OCI-LY7 (cell line): ENCODE measurements at regions not wholly inside any gene's neighbourhood (a gene's known extent, or its start where the extent isn't known, plus 50 kb on each side); places are given as distances from the start of the nearest gene placed in this dataset.

ENCODE experiments used
- BruUV-seq: library from RNA; stranded (reverse); fragments of 400-500 nt; replicated peaks from 2 replicates; lab custom pipeline; 2021; lab: Mats Ljungman, UMichigan
- CTCF ChIA-PET: fragments of 300-600 bp; sonication (Branson Sonifier 250); formaldehyde crosslinking; loops from one replicate; lab custom pipeline; 2022; ENCODE audit warnings: antibody characterized with exemption; ENCODE audit not compliant: unreplicated experiment; lab: Charles Lee
- POLR2A ChIA-PET: fragments of 300-600 bp; sonication (Branson Sonifier 250); formaldehyde crosslinking; loops from one replicate; lab custom pipeline; 2022; ENCODE audit warnings: antibody characterized with exemption; lab: Charles Lee
- DNase-seq: peaks from one replicate; pipeline ENCODE4 v3.0.0-alpha.2; 2015; ENCODE audit warnings: low spot score
- H2AFZ ChIP-seq: fragments of 200-600 bp; sonication (generic), shearing (Covaris generic); 2 replicates; pipeline ENCODE4 v1.6.1; 2014; ENCODE audit warnings: mild to moderate bottlenecking, antibody characterized with exemption, low read length, moderate library complexity
- H3K27ac ChIP-seq: fragments of 200-600 bp; sonication (generic); 2 replicates; pipeline ENCODE4 v1.5.1; 2014; ENCODE audit warnings: mixed run types, low read depth, mild to moderate bottlenecking, moderate library complexity, low read length, inconsistent platforms; ENCODE audit not compliant: poor library complexity, severe bottlenecking
- H3K36me3 ChIP-seq: fragments of 200-600 bp; sonication (generic); 2 replicates; pipeline ENCODE4 v1.6.1; 2014; ENCODE audit warnings: mild to moderate bottlenecking, antibody characterized with exemption, low read length, moderate library complexity, mixed read lengths; ENCODE audit not compliant: insufficient read depth
- H3K4me1 ChIP-seq: fragments of 200-600 bp; sonication (generic); 2 replicates; pipeline ENCODE4 v1.5.1; 2014; ENCODE audit warnings: mild to moderate bottlenecking, low read length; ENCODE audit not compliant: insufficient read depth, poor library complexity, severe bottlenecking
- H3K4me2 ChIP-seq: fragments of 200-600 bp; sonication (generic); 2 replicates; pipeline ENCODE4 v1.6.1; 2014; ENCODE audit warnings: mild to moderate bottlenecking, low read length
- H3K4me3 ChIP-seq: fragments of 200-600 bp; sonication (generic); 2 replicates; pipeline ENCODE4 v1.5.1; 2014; ENCODE audit warnings: mild to moderate bottlenecking, low read depth, low read length; ENCODE audit not compliant: poor library complexity, severe bottlenecking
- H3K79me2 ChIP-seq: fragments of 200-600 bp; sonication (generic); 2 replicates; pipeline ENCODE4 v1.6.1; 2016; ENCODE audit warnings: low read depth, mild to moderate bottlenecking, low read length, moderate library complexity, mixed read lengths; ENCODE audit not compliant: insufficient read depth
- H3K9me2 ChIP-seq: fragments of 200-600 bp; sonication (generic); 2 replicates; pipeline ENCODE4 v1.6.1; 2016; ENCODE audit warnings: mild to moderate bottlenecking, low read length, mixed read lengths; ENCODE audit not compliant: insufficient read depth
- H3K9me3 ChIP-seq: fragments of 200-600 bp; sonication (generic); 2 replicates; pipeline ENCODE4 v1.6.1; 2014; ENCODE audit warnings: mild to moderate bottlenecking, mixed run types, low read length, mixed read lengths
- H4K20me1 ChIP-seq: fragments of 200-600 bp; sonication (generic); 2 replicates; pipeline ENCODE4 v1.6.1; 2014; ENCODE audit warnings: mild to moderate bottlenecking, antibody characterized with exemption, low read length, moderate library complexity, mixed read lengths; ENCODE audit not compliant: insufficient read depth
- EZH2phosphoT487 ChIP-seq: fragments of 200-600 bp; sonication (generic); IDR thresholded peaks from 2 replicates; pipeline ENCODE4 v1.6.1; 2018; ENCODE audit warnings: low read depth, borderline replicate concordance, mild to moderate bottlenecking, mixed run types, antibody characterized with exemption, low read length, moderate library complexity, mixed read lengths
- intact Hi-C: fragments of 100-400 bp; cut with micrococcal nuclease; formaldehyde crosslinking; loops from one replicate; pipeline ENCODE4 v1.10.0; 2022; ENCODE audit not compliant: unreplicated experiment
- TF ChIP-seq, protein P1 (sequence below): fragments of 200-600 bp; sonication (generic); conservative IDR thresholded peaks from 2 replicates; pipeline ENCODE4 v1.5.1; 2014; ENCODE audit warnings: mild to moderate bottlenecking, antibody characterized with exemption, low read length, moderate library complexity, mixed read lengths

DNA sequence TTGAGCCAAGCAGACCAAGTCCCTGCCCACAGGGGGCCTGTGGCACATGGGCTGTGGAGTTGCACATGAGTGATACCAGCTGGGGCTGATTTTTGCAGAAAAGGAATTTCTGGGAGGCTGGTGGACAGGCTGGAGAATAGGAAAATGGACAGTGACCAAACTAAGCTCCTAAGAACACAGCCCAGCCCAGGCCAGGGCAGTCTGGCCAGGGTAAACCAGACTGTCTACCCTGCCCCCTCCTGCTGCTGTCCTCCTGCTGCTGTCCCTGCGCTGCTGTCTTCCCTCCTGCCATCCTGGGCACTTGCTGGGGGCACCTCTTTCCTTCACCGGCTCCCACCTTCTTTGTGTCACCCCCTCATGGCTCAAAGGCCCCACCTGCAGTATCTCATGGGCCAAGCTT lies 219.2 kb downstream of the ZIC5 start:
- Histone ChIP-seq H3K4me3 (no peak overlapping the region), H2AFZ (no peak overlapping the region), H3K9me2 (no peaks in the 10 kb centered on the region), H3K9me3 (no peaks in the 10 kb centered on the region), H3K27ac (no peak overlapping the region), H4K20me1 (no peaks in the 10 kb centered on the region), H3K36me3 (no peaks in the 10 kb centered on the region), H3K79me2 (no peaks in the 10 kb centered on the region), H3K4me1 (no peaks in the 10 kb centered on the region), H3K4me2 (no peak overlapping the region)
- no TSS peak for BruUV-seq
- intact Hi-C loops = no loop called here
- no peak for TF ChIP-seq EZH2phosphoT487
- TF ChIP-seq, protein P1, sequence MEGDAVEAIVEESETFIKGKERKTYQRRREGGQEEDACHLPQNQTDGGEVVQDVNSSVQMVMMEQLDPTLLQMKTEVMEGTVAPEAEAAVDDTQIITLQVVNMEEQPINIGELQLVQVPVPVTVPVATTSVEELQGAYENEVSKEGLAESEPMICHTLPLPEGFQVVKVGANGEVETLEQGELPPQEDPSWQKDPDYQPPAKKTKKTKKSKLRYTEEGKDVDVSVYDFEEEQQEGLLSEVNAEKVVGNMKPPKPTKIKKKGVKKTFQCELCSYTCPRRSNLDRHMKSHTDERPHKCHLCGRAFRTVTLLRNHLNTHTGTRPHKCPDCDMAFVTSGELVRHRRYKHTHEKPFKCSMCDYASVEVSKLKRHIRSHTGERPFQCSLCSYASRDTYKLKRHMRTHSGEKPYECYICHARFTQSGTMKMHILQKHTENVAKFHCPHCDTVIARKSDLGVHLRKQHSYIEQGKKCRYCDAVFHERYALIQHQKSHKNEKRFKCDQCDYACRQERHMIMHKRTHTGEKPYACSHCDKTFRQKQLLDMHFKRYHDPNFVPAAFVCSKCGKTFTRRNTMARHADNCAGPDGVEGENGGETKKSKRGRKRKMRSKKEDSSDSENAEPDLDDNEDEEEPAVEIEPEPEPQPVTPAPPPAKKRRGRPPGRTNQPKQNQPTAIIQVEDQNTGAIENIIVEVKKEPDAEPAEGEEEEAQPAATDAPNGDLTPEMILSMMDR = no peak
- DNase-seq = no peak
- POLR2A ChIA-PET = interaction anchor here (1.2 kb wide), 1 partner anchor 10 kb away, joined by 3 read pairs; no protein-coding TSS in a partner anchor
- CTCF ChIA-PET = no interaction called here

DNA sequence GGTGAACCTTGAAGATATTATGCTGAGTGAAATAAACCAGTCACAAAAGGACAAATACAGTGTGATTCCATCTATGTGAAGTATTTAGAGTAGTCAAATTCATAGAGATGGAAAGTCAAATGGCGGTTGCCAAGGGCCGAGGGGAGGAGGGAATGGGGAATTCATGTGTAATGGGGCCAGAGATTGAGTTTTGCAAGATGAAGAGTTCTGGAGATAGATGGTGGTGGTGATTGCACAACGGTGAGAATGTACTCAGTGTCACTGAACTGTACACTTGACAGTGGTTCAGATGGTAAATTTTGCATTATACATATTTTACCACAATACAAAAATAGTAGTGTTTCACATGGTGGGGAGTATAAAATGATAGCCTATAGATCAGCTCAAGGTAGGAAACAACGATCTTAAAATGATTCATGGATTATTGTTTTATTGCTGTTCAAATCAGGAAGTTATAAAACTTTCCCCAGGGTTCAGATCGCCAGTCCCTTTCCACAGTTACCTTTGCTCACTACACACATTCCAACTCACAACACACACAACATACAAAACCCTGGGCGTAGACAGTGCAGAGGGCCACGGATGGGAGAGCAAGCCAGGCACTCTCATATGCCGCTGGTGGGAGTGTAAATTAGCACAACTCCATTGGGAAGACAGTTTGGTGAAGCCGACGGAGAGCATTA lies 219.9 kb downstream of the ZIC5 start:
- no peak for DNase-seq
- no peaks in the 10 kb centered on the region for H3K79me2 ChIP-seq
- intact Hi-C loops = no loop called here
- H3K36me3 ChIP-seq = no peaks in the 10 kb centered on the region
- no peaks in the 10 kb centered on the region for H4K20me1 ChIP-seq
- no peaks in the 10 kb centered on the region for H3K9me2 ChIP-seq
- no peaks in the 10 kb centered on the region for H3K9me3 ChIP-seq
- TF ChIP-seq EZH2phosphoT487 = no peak
- TF ChIP-seq, protein P1 = no peak
- POLR2A ChIA-PET = interaction anchor here (1.2 kb wide), 1 partner anchor 11 kb away, joined by 3 read pairs; no protein-coding TSS in a partner anchor
- no peak overlapping the region for H2AFZ ChIP-seq
- CTCF ChIA-PET = no interaction called here
- no TSS peak for BruUV-seq
- H3K4me1 ChIP-seq = no peaks in the 10 kb centered on the region
- no peak overlapping the region for H3K27ac ChIP-seq
- no peak overlapping the region for H3K4me2 ChIP-seq
- no peak overlapping the region for H3K4me3 ChIP-seq

DNA sequence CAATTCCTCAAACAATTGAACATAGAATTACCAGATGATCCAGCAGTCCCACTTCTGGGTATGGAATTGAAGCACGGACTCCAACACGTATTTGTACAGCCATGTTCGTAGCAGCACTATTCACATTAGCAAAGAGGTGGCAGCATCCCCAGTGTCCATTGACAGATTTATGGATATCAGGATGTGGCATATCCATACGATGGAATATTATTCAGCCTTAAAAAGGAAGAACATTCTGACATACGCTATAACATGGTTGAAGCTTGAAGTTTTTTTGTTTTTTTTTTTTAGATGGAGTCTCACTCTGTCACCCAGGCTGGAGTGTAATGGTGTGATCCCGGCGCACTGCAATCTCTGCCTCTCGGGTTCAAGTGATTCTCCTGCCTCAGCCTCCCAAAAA lies 220.6 kb downstream of the ZIC5 start:
- Histone ChIP-seq H3K9me3 (no peaks in the 10 kb centered on the region), H3K9me2 (no peaks in the 10 kb centered on the region), H3K36me3 (no peaks in the 10 kb centered on the region), H3K4me3 (no peak overlapping the region), H3K4me2 (no peak overlapping the region), H2AFZ (no peak overlapping the region), H3K4me1 (no peaks in the 10 kb centered on the region), H3K79me2 (no peaks in the 10 kb centered on the region), H3K27ac (no peak overlapping the region), H4K20me1 (no peaks in the 10 kb centered on the region)
- POLR2A ChIA-PET = interaction anchor here (0.7 kb wide), 1 partner anchor 24 kb away, joined by 3 read pairs; no protein-coding TSS in a partner anchor
- DNase-seq = no peak
- TF ChIP-seq, protein P1 = no peak
- no peak for TF ChIP-seq EZH2phosphoT487
- CTCF ChIA-PET = no interaction called here
- BruUV-seq = no TSS peak
- intact Hi-C loops = no loop called here
